Gastroesophageal sphincter (tissue), 4 donors: ENCODE measurements at regions not wholly inside any gene's neighbourhood (a gene's known extent, or its start where the extent isn't known, plus 50 kb on each side); places are given as distances from the start of the nearest gene placed in this dataset.

ENCODE experiments used
- ATAC-seq: fragments of 150-250 bp; one replicate; pipeline ENCODE4 v1.9.1; 2016; ENCODE audit warnings: mild to moderate bottlenecking, moderate library complexity
- H3K27ac ChIP-seq, 4 donors: fragments of 200-600 bp; sonication (generic) in 3 of 4; 1 replicate in 3 of 4; 2 replicates in 1 of 4; pipeline ENCODE4 v1.5.1; 2016 to 2019
- H3K27me3 ChIP-seq: fragments of 200-600 bp; sonication (generic); one replicate; pipeline ENCODE4 v1.5.1; 2019
- H3K36me3 ChIP-seq, 2 donors: fragments of 200-600 bp; sonication (generic); one replicate each; pipeline ENCODE4 v1.5.1; 2019; ENCODE audit warnings: control low read depth in 1 of 2
- H3K4me1 ChIP-seq, 3 donors: fragments of 200-600 bp; sonication (generic); 1 replicate in 2 of 3; 2 replicates in 1 of 3; pipeline ENCODE4 v1.5.1; 2016 to 2019; ENCODE audit warnings: control low read depth in 2 of 3
- H3K4me3 ChIP-seq, 2 donors: fragments of 200-600 bp; sonication (generic); one replicate each; pipeline ENCODE4 v1.5.1; 2019; ENCODE audit warnings: mild to moderate bottlenecking in 1 of 2, moderate library complexity in 1 of 2
- H3K9me3 ChIP-seq, 3 donors: fragments of 200-600 bp; sonication (generic); one replicate each; pipeline ENCODE4 v1.5.1; 2017 to 2019; ENCODE audit warnings: control low read depth in 2 of 3
- CTCF ChIP-seq, 4 experiments: fragments of 200-600 bp in 2 of 4; fragments of 450-650 bp in 2 of 4; sonication (generic) in 1 of 4; IDR thresholded peaks; one replicate each; pipeline ENCODE4 v1.5.1; 2017 to 2019; ENCODE audit warnings: antibody characterized with exemption in 4 of 4, mild to moderate bottlenecking in 2 of 4, moderate library complexity in 2 of 4
- EP300 ChIP-seq: sonication (generic); formaldehyde crosslinking; IDR thresholded peaks from one replicate; pipeline ENCODE4 v1.6.1; 2017; ENCODE audit warnings: antibody characterized with exemption, mild to moderate bottlenecking
- POLR2A ChIP-seq, 2 donors: fragments of 450-650 bp; IDR thresholded peaks; one replicate each; pipeline ENCODE4 v1.6.1; 2017; ENCODE audit warnings: antibody characterized with exemption in 2 of 2, mild to moderate bottlenecking in 2 of 2, moderate library complexity in 1 of 2
- POLR2AphosphoS5 ChIP-seq: sonication (generic); formaldehyde crosslinking; IDR thresholded peaks from one replicate; pipeline ENCODE4 v1.6.1; 2017; ENCODE audit warnings: antibody characterized with exemption
- WGBS, 2 donors: methylation state at CpG; one replicate each; pipeline ENCODE4 v1.1.5; 2018; ENCODE audit warnings: low coverage in 1 of 2; 5-methylcytosine and 5-hydroxymethylcytosine counted together

GRCh38 chrX:150074175-150074574 is 135.9 kb upstream of the EOLA2 start:
- no peaks in the 10 kb centered on the region for H3K4me1 ChIP-seq
- no peaks in the 10 kb centered on the region for H3K36me3 ChIP-seq
- no peak overlapping the region for H3K4me3 ChIP-seq
- no peak overlapping the region for H3K27ac ChIP-seq
- no peaks in the 10 kb centered on the region for H3K27me3 ChIP-seq
- WGBS, 2 donors = 64 to 91% methylated on average over 1 of the region's 1 CpG
- ATAC-seq = no peak
- H3K9me3 ChIP-seq = no peaks in the 10 kb centered on the region
- TF ChIP-seq EP300 (no peak), POLR2AphosphoS5 (no peak), CTCF (IDR thresholded peaks at IDR 0.05) (no peak), POLR2A (IDR thresholded peaks at IDR 0.05) (no peak)

- no peaks in the 10 kb centered on the region for H3K27me3 ChIP-seq
- H3K36me3 ChIP-seq = no peaks in the 10 kb centered on the region
- no peak for ATAC-seq
- TF ChIP-seq EP300 (no peak), CTCF (IDR thresholded peaks at IDR 0.05) (no peak), POLR2AphosphoS5 (no peak), POLR2A (IDR thresholded peaks at IDR 0.05) (no peak)
- WGBS, 2 donors = 80 to 100% methylated on average over 1 to 2 of the region's 2 CpGs
- no peak overlapping the region for H3K4me3 ChIP-seq
- no peaks in the 10 kb centered on the region for H3K4me1 ChIP-seq
- no peak overlapping the region for H3K27ac ChIP-seq
- no peaks in the 10 kb centered on the region for H3K9me3 ChIP-seq
Measured at GRCh38 chrX:150080497-150080896, 142.2 kb upstream of the EOLA2 start.

- WGBS, 2 donors = 100% methylated on average over 1 of the region's 3 CpGs; no CpG with 5 or more reads in 1 of the 2 donors
- H3K27ac ChIP-seq = no peak overlapping the region
Measured at GRCh38 chrX:150081076-150081475, 142.8 kb upstream of the EOLA2 start.

GRCh38 chrX:150084496-150085229 is 146.4 kb upstream of the EOLA2 start:
- Histone ChIP-seq H3K27me3 (no peaks in the 10 kb centered on the region), H3K9me3 (no peaks in the 10 kb centered on the region), H3K4me3 (no peak overlapping the region), H3K4me1 (no peaks in the 10 kb centered on the region), H3K27ac (no peak overlapping the region), H3K36me3 (no peaks in the 10 kb centered on the region)
- WGBS, 2 donors = 0 to 49% methylated on average over 1 to 5 of the region's 5 CpGs
- ATAC-seq = no peak
- TF ChIP-seq POLR2A (IDR thresholded peaks at IDR 0.05) (no peak), EP300 (no peak), POLR2AphosphoS5 (no peak), CTCF (IDR thresholded peaks at IDR 0.05) (no peak)

More at GRCh38 chrX:150081076-150081475, 142.8 kb upstream of the EOLA2 start:
- no peak overlapping the region for H3K4me3 ChIP-seq
- H3K9me3 ChIP-seq = no peaks in the 10 kb centered on the region
- no peak for ATAC-seq
- TF ChIP-seq CTCF (IDR thresholded peaks at IDR 0.05) = no peak
- TF ChIP-seq POLR2AphosphoS5 = no peak
- TF ChIP-seq POLR2A (IDR thresholded peaks at IDR 0.05) = no peak
- no peak for TF ChIP-seq EP300
- no peaks in the 10 kb centered on the region for H3K4me1 ChIP-seq
- H3K27me3 ChIP-seq = no peaks in the 10 kb centered on the region
- H3K36me3 ChIP-seq = no peaks in the 10 kb centered on the region

- TF ChIP-seq POLR2AphosphoS5 = no peak
- TF ChIP-seq CTCF (IDR thresholded peaks at IDR 0.05) = no peak
- no peak for TF ChIP-seq POLR2A (IDR thresholded peaks at IDR 0.05)
- TF ChIP-seq EP300 = no peak
Measured at GRCh38 chrX:150085881-150086280, 147.6 kb upstream of the EOLA2 start.

More at GRCh38 chrX:150085881-150086280, 147.6 kb upstream of the EOLA2 start:
- Histone ChIP-seq H3K36me3 (no peaks in the 10 kb centered on the region), H3K4me1 (no peaks in the 10 kb centered on the region), H3K4me3 (no peak overlapping the region), H3K9me3 (no peaks in the 10 kb centered on the region), H3K27me3 (no peaks in the 10 kb centered on the region), H3K27ac (no peak overlapping the region)
- 20% methylated on average over 1 of the region's 1 CpG; no CpG with 5 or more reads in 1 of the 2 donors for WGBS, 2 donors
- no peak for ATAC-seq
